ENCODE measurements at regions not wholly inside any gene's neighbourhood (a gene's known extent, or its start where the extent isn't known, plus 50 kb on each side); places are given as distances from the start of the nearest gene placed in this dataset.
A peak's percentile ranks its signal among the peaks of the same experiment; 100 is the strongest.

DNA sequence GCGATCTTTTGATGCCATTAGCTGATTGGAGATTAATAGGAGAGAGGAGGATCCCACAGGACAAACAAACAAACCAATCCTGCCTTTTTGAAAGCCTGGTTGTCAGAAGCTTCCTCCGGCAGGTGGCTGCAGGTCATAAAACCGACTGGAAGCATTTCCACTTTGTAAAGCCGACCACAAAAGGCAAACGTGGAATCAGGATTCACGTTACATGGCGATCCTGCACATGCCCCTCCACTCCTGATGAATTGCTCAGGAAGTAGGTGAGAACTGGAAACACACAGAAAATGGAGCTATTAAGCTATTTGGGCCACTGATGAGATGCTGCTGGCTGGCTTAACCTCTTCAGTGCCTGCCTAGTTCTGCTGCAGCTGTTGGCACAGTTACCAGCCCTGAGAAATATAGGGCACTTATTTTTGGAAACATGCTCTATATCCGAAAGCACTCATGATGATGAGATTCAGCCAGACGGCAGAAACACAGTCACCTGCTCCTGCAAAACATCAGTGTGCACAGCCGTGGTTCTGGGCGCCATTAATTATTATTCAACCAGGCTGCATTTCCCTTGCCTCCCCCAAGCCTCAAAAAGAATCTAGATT lies 110.3 kb upstream of the ST6GAL2 start:
- POLR2A ChIA-PET: no interaction called here
- no peak for DNase-seq (ENCODE audit: low read depth, low spot score)

GRCh38 chr2:106997204-106997603 lies 111.2 kb upstream of the ST6GAL2 start:
- POLR2A ChIA-PET: no interaction called here
- H3K4me3 ChIP-seq (ENCODE audit: low read depth, low read length): no peak overlapping the region
- CTCF ChIA-PET: no interaction called here
- no peak for DNase-seq (ENCODE audit: low read depth, low spot score)
- TF ChIP-seq, protein P1, sequence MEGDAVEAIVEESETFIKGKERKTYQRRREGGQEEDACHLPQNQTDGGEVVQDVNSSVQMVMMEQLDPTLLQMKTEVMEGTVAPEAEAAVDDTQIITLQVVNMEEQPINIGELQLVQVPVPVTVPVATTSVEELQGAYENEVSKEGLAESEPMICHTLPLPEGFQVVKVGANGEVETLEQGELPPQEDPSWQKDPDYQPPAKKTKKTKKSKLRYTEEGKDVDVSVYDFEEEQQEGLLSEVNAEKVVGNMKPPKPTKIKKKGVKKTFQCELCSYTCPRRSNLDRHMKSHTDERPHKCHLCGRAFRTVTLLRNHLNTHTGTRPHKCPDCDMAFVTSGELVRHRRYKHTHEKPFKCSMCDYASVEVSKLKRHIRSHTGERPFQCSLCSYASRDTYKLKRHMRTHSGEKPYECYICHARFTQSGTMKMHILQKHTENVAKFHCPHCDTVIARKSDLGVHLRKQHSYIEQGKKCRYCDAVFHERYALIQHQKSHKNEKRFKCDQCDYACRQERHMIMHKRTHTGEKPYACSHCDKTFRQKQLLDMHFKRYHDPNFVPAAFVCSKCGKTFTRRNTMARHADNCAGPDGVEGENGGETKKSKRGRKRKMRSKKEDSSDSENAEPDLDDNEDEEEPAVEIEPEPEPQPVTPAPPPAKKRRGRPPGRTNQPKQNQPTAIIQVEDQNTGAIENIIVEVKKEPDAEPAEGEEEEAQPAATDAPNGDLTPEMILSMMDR (IDR thresholded peaks at IDR 0.05; ENCODE audit: insufficient read depth, low read length, missing control alignments): no peak

More for the DNA sequence above, 110.3 kb upstream of the ST6GAL2 start:
- H3K4me3 ChIP-seq (ENCODE audit: low read depth, low read length): no peak overlapping the region
- CTCF ChIA-PET: no interaction called here
- TF ChIP-seq, protein P1 (IDR thresholded peaks at IDR 0.05; ENCODE audit: insufficient read depth, low read length, missing control alignments): no peak

DNA sequence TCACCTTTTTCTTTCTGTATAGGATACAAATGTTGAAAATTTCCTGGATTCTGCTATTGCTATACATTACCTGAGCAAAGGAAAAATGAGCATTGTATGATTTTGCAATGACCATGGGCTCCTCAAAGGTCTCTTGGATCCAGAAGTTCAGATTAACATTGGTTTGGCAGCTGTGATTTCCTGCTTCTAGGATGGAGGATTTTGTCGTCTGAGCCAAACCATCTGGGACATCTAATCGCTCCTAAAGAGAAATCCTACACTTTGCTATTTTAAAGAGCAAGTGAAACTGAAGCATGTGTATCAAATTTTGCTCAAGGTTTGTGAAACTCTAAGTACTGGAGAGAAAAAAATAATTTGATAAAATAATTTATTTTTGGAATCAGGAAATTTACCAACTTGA lies 115.1 kb upstream of the ST6GAL2 start:
- CTCF ChIA-PET: no interaction called here
- H3K4me3 ChIP-seq (ENCODE audit: low read depth, low read length): no peak overlapping the region
- POLR2A ChIA-PET: no interaction called here

GRCh38 chr2:107001551-107001950 lies 115.6 kb upstream of the ST6GAL2 start:
- no peak for DNase-seq (ENCODE audit: low read depth, low spot score)
- ChIA-PET CTCF (no interaction called here), POLR2A (interaction anchor here (1.0 to 1.2 kb wide), 4 partner anchors 9 to 45 kb away, joined by 3 to 8 read pairs (median 4); no protein-coding TSS in a partner anchor)
- H3K4me3 ChIP-seq (ENCODE audit: low read depth, low read length): no peak overlapping the region
- TF ChIP-seq, protein P1 (IDR thresholded peaks at IDR 0.05; ENCODE audit: insufficient read depth, low read length, missing control alignments): no peak

More for the DNA sequence above, 115.1 kb upstream of the ST6GAL2 start:
- TF ChIP-seq, protein P1 (IDR thresholded peaks at IDR 0.05; ENCODE audit: insufficient read depth, low read length, missing control alignments): no peak
- DNase-seq (ENCODE audit: low read depth, low spot score): no peak

- peak; percentile 70 for DNase-seq (ENCODE audit: low read depth, low spot score)
- CTCF ChIA-PET: interaction anchor here (1.0 kb wide), 1 partner anchor 10 kb away, joined by 3 read pairs; no protein-coding TSS in a partner anchor
- H3K4me3 ChIP-seq (ENCODE audit: low read depth, low read length): no peak overlapping the region
- TF ChIP-seq, protein P1 (IDR thresholded peaks at IDR 0.05; ENCODE audit: insufficient read depth, low read length, missing control alignments): no peak
- POLR2A ChIA-PET: interaction anchor here (1.0 to 1.2 kb wide), 6 partner anchors 10 to 45 kb away, joined by 3 to 8 read pairs (median 4); no protein-coding TSS in a partner anchor
Measured at GRCh38 chr2:107001964-107002696, 116.2 kb upstream of the ST6GAL2 start.

GRCh38 chr2:107002735-107003134 lies 116.8 kb upstream of the ST6GAL2 start:
- TF ChIP-seq, protein P1 (IDR thresholded peaks at IDR 0.05; ENCODE audit: insufficient read depth, low read length, missing control alignments): no peak
- POLR2A ChIA-PET: interaction anchor here (1.0 to 1.2 kb wide), 6 partner anchors 10 to 46 kb away, joined by 3 to 8 read pairs (median 4); no protein-coding TSS in a partner anchor
- CTCF ChIA-PET: interaction anchor here (1.0 kb wide), 1 partner anchor 10 kb away, joined by 3 read pairs; no protein-coding TSS in a partner anchor
- DNase-seq (ENCODE audit: low read depth, low spot score): no peak
- H3K4me3 ChIP-seq (ENCODE audit: low read depth, low read length): no peak overlapping the region
